HG02852 (cell line): ENCODE measurements at regions not wholly inside any gene's neighbourhood (a gene's known extent, or its start where the extent isn't known, plus 50 kb on each side); places are given as distances from the start of the nearest gene placed in this dataset.

Experiments
- ATAC-seq: cut with Tn5 transposase; IDR thresholded peaks from one replicate; pipeline ENCODE4 v1.9.1; 2021; ENCODE audit warnings: mild to moderate bottlenecking, moderate library complexity; ENCODE audit not compliant: unreplicated experiment

DNA sequence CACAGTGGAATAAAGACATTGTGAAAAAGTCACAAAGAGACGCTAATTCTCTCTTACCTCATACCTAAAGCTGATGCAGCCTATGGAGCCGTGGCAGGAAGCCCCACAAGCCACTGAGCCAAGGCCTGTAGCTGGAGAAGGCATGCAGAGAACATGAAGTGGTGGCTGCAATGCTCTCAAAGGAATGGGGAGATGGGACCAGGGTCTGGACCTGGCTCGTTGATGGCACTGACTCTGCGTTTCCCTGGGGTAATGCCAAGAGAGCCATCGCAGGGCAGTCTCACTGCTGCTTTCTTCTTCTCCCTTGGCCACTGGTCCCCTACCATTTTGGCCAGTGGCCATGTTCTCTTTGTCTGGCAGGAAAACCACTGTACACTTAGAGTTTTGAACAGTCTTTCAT, 329.9 kb upstream of the ZMIZ1 start:
- no peak for ATAC-seq

DNA sequence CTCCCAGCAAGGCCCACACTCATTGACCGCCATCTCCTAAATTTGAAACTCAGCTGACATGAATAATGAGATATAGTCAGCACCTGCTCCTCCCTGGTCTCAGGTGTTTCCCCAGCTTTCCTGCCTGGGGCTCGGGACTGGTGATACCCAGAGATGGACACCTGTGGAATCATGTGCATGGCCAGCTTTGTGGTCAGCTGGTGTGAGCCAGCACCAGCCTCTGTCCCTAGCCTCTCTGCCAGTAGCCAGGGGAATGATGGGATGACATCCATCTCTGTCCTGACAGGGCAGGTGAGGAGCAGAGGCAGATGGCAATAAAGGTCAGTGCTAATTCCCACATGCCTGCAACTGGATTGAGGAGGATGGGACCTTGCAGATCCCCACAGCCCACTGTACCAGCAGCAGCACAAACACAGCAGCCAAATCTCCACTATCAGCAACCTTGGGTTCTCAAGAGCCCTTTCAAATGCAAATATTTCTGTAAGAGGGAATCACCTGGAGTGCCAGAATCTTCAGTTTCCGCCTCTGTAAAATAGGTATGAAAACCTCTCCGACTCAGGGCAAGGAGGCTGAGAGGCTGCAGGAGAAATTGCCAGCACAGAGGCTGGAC, 329.2 kb upstream of the ZMIZ1 start:
- no peak for ATAC-seq

DNA sequence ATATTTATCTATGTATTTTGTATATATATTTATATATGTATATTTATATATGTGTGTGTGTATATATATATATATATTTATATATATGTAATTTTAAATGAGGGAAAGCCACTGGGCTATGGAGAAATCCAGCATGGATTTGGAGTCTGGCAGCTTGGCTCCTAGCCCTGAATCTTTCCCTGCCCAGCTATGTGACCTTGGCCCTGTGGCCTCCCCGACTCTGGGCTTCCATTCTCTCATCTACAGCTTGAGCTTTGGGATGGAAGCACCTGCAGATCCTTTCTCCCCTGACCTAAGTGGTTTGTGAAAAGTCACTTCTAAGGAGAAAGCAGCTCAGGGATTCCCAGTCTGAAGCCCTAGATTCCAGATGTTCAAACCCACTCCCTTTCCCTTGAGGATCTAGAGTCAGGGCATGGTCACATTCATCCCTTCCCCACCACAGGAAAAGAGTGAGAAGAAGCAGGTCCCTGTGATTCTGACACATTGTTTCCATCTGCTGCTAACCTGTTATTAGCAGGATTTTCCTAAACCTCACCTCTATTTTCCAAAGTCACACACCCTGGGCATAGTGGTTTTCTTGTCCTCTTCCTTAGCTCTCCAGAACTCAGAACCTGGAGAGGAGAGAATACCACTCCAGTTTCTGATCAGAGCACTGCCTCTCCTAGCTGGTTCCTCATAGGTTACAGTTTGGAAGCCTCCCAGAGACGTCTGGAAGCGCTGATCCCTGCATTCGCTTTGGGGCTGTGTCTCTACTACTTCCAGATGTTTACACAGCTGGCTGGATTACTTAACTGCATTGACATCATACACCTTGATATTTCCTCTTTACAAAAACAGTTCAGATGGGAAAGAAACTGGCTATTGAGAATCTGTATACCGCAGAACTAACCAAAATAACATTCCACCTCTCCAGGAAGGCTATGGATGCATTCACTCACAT, 327.5 kb upstream of the ZMIZ1 start:
- ATAC-seq: no peak

DNA sequence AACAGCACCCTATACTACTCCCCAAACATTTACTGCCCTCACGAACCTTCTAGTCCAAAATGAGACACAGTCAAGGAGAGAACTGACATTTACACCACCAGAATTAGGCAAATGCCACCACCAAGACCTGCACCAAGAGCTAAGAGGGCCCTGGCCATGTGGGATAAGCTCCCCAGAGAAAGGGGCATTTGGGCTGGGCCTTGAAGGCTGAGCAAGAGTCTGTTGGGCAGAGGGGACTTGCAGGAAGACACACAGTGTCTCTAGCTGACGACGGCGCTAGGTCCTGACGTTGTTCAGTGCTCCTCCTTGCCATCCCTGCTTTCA, 326.4 kb upstream of the ZMIZ1 start:
- ATAC-seq: no peak

DNA sequence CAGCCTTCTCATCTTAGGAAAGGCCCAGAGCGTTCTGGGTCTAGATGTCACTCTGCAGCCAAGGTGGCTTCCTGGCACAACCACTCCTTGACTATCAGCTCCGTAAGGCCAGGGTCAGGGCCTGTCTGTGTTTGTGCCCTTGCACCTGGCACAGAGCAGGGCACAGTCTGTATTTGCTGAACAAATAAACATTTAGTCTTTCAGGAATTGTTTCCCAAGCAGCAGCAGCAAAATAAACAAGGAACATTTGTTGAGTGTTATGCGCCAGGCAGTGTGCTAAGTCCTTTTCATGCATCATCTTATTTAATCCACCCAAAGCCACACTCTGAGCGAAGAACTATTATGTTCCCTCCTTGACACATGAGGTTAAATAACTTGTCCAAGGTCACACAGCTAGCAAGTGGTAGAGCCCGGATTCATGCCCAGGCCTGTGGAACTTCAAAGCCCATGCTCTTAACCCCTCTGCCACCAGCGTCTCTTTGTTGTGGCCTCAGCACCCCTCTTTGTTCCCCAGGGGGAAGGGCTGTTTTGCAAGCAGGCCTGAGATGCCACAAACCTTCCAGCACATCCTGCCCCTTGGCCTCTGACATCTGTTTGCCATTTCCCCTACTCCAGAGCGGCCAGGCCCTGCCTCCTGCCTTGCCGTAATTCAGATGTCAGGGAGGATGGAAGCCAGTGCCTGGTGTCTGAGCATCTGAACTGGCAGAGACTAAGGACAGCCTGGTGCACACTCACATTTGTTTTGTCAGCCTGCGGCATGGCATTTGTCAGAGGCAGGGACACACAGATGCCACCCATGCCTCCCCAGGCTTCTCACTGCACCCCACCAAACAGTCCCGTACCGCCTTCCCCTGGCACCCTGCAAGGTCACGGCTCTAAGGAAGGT, 325.8 kb upstream of the ZMIZ1 start:
- no peak for ATAC-seq

DNA sequence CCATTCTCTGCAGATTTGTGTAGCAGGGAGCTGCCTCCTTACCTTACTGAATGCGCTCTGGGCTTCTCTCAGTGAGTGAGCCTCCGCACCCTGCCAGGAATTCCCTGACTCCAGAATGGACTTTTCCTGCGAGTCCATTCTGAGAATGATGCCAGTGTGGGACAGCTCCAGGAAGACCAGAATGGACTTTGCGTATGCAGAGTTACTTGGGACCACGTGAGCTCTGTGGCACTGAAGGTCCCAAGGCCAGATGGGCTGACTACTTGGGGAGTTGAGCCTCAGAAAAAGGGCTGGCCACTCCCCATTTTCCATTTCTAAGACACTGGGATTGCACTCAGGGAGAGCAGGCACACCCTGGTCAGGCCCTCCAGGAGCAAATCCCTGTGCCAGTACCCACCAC, 324.7 kb upstream of the ZMIZ1 start:
- ATAC-seq: no peak

DNA sequence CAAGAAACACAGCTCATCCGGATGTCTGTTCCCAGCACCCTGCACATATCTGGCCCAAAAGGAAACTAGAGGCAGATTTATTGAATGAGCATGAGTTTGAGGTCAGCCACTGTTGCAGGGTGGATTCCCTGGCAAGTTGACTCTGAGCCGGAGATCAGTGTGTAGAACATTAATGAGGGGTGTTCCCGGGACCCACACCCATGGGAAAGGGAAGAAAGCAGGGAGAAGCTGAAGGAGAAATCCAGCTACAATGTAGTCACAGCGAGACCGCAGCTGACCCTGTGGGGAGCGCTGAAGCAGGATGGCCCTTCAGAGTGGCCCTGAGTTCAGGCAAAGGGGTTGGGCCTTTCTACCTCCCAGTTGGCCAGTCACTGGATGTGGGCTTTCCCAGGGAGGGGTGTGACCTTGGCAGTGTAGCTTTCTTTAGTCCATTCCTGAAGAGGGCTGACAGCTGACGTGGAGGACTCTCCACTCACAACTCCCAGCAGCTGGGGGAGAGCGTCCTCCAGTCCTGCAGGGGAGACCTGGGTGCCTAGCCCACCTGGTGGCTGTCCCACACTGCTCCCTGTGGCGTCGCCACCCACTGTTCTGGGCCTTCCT, 324.2 kb upstream of the ZMIZ1 start:
- ATAC-seq: no peak

DNA sequence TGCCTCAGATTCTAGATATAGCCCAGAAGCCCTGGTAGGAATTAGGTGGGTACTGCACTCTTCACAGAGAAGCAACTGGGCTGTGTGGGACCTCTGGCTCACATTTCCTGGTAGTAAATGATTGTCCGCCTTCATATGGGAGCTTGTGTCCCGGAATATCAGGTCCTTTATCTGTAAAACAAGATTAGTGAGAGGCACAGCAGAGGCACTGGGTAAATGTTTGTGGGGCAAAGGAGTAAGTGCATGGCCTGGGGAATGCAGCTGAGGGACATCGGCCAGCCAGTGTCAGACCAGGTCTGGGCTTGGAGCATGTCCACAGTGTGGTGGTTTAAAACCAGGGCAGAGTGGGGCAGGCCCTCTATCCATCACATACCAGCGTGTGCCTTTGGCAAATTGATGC, 323.3 kb upstream of the ZMIZ1 start:
- no peak for ATAC-seq

DNA sequence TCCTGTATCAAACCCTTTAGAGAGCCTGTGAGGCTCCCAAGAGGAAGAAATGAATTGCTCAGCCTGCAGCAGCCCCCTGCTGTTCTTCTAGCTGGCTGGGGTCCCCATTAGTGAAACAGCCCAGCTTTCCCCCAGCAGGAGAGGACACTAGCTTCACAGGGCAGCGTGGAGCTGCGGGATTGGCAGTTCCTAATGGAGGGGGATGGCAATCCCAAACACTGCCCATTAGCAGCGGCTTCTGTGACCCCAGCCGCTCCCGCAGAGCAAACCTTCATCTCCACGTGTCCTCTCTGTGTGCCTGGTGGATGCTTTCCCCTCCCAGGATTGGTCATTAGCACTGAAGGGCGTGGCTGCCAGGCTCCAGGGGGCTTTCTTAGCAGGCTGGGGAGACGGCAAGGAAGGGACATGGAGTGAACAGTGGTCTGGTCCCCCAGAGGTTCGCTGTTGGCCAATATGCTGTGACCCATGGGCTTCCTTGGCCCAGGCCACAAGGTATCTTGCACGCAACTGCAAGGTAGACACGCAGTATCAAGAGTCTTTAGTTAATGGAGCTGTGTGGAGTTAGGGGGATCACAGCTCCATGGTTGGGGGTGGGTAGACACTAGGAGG, 322.5 kb upstream of the ZMIZ1 start:
- no peak for ATAC-seq

DNA sequence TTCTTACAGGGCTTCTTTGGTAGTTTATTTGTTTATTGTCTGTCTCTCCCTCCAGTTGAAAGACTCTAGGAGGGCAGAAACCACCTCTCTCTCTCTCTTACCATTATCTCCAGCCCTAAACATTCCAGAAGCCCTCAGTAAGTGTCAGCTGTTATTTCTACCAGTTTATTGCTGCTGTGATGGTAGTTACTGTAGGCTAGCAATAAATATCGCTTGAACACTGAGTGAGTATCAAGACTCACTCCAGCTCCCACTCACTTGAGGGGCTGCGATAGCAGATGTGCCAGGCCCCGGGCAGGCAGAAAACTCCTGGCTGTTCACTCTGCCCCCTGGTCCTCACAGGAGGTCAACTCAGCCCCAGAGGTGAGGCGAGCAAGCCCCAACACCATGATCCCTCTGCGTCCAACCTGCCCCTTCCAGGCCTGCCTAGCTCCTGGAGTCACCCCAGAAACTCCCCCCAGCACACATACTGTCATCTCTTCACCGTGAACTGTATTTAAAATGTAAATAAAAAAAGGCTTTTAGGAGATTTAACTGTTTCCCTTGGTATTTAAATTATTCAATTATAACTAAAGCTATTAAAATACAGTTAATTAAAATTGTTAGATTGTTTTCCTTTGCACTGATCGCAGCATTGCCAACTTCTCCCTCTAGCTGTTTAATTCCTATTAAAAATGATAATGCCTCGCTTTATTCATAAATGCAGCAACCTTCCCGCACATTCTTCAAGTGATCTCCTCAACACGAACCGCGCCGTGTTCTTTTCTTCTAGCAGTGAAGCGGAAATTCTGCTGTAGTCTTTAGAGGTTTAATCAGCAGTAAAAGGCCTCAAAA, 321.1 kb upstream of the ZMIZ1 start:
- ATAC-seq: no peak

DNA sequence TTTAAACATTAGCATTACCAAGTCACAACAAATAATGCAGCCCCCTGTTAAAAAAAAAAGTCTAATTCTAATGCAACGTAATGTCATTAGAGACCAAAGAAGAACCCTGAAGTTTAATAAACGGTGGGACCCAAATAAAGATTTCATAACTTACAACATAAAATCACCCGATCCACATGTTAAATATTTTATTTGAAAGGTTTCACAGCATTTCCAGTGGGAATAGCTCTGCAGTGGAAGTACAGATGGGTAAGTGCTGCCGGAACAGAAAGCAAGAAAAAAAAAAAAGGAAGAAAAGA, 320.6 kb upstream of the ZMIZ1 start:
- ATAC-seq: no peak

DNA sequence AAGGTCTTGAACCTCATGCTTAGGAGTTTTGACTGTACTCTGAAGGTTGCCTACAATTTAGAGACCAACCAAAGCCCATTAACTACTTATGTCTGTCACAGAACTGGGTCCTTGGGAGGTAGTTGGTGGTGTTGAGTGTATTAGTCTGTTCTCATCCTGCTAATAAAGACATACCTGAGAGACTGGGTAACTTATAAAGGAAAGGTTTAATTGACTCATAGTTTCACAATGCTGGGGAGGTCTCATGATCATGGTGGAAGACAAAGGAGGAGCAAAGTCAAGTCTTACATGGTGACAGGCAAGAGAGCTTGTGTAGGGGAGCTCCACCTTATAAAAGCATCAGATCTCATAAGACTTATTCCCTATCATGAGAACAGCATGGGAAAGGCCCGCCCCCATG, 319.6 kb upstream of the ZMIZ1 start:
- no peak for ATAC-seq

DNA sequence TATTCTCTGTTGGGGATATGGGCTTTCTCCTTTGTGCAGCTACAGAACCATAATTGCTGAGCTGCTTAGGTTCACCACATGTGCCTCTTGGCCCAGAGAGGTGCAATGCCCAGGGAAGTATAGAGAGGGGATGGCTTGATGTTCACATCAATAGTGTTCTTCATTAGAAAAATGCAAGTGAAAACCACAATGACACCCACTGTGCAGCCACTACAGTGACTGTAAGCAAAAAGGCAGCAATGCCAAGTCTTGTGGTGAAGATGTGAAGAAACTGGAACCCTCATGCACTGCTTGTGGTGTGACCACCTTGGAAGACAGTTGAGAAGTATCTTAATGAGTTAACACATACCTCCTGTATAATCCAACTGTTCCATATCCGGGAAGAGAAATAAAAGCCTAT, 318.9 kb upstream of the ZMIZ1 start:
- no peak for ATAC-seq

DNA sequence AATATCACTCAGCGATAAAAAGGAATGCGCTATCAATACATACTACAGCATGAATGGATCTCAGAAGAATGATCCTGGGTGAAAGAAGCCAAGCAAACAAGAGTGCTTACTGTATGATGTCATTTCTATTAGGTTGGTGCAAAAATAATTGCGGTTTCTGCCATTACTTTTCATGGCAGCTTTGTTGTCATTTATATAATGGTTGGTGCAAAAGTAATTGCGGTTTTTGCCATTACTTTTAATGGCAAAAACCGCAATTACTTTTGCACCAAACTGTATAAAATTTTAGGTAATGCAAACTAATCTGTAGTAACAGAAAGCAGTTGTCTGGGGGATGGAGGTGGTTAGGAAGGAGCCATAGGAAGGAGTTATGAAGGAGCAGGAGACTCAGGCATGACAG, 318.3 kb upstream of the ZMIZ1 start:
- no peak for ATAC-seq

DNA sequence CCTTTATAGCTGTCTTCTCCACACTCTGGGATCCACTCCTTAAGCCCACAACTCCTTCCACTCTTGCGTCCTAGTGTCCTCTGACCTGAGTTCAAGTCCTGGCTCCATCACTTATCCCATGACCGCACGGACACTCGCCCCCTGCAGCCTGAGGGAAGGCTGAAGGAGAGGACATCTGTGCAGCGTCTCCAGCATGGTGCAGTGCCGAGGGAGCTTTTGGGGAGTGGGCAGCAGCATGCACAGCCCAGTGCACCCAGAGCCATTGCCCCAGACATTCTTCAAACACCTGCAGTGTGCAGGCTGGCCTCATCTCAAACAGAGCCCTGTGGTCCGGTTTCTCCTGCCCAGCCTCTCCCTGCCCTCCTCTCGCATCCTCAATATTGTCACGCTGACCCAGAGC, 317.1 kb upstream of the ZMIZ1 start:
- ATAC-seq: no peak

DNA sequence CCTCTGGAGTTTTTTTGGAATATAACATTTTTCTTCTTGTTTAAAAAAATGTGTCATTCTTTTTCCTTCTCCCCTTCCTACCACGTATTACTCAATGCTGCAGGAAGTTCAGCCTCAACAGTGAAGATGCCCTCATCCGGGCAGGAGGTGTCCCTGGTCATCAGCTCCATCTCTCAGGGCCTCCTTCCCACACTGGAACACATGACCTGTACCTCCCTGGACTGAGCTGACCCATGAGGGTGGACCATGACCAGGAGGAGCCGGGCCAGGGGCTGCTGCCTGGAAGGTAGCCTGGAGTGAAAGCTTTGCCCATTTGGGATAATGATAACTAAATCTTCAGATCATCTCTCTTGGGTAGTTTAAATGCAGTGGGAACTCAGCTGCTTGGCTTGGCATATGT, 316.5 kb upstream of the ZMIZ1 start:
- no peak for ATAC-seq

DNA sequence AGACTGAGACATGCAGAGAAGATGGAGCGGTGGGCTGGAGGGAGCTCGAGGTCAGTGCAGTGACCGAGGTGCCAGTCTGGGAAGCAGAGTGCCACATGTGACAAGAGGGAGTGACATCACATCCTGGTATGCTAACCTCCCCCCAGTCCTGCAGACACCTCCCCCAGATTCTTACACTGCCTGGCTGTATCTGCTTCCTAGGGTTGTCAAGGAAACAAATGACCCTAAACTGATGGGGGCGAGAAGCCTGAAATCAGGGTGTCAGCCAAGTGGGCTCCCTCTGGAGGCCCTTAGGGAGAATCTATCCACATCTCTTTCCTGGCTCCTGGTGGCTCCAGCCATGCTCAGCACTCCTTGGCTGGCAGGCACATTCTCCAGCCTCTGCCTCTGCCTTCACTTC, 316.1 kb upstream of the ZMIZ1 start:
- no peak for ATAC-seq

DNA sequence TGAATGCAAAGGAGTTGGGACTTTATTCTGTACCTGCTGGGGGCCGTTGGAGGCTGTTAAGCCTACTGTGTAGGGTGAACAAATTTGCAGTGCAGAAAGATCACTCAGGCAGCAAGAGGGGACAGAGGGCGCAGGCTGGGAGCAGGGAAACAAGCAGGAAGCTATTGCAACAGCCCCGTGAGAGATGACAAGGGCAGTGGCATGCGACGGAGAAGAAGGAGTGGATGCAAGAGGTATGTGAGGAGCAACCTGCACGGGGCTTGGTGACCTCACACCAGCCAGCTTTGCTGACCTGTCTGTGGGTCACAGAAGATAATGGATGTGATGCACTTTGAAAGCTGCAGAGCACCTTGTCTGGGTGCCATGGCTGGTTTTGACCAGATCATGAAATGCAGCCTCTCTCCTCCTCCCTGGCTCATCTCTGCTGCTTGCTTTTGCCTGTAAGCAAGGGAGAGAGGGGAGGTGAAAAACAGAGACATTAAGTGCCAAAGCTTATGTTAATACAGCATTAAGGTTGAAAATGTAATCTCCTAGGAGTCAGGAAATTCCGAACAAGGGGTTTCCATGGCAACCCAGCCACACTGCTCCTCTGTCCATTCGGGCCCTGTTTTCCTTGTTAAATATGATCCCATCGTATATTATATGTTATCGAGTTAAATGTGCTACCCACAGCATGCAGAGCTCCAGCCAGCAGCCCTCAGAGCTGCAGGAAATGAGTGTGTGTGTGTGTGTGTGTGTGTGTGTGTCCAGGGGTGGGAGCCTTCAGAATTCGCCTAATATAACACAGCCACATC, 314.3 kb upstream of the ZMIZ1 start:
- ATAC-seq: no peak

DNA sequence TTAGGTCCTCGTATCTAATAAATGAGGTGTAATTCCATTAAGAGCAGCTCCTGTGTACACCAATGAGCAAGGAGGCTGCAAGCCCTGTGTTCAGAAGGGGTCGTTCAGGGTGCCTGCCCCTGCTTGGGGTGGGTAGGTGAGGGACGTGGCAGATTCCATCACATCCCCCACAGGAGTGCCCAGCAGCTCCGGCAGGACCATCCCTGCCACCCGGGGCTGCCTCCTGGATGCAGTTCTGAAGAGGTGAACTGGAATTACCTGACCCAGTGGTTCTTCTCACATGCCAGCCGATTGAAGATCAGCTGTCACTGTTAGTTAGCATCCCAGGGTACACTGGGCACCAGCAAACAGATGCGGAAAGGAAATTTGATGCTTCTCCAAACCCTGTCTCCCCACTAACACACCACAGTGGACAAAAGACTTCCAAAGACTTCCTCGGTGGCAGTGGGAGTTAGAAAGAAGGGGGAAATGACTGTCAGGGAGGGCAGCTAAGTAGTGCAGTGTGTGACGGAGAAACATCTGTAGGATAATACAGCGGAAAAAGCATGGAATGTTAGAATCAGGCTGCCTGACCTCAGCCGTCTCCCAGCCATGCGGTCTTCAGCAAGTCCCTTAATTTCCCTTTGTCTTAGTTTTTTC, 313.6 kb upstream of the ZMIZ1 start:
- no peak for ATAC-seq
